Stimulated activated naive CD4-positive, alpha-beta T cell (primary cell): ENCODE measurements at regions not wholly inside any gene's neighbourhood (a gene's known extent, or its start where the extent isn't known, plus 50 kb on each side); places are given as distances from the start of the nearest gene placed in this dataset.

Experiments
- DNase-seq, 6 experiments: peaks; one replicate each; lab custom pipeline; 2025; lab: John Stamatoyannopoulos, UW

DNA sequence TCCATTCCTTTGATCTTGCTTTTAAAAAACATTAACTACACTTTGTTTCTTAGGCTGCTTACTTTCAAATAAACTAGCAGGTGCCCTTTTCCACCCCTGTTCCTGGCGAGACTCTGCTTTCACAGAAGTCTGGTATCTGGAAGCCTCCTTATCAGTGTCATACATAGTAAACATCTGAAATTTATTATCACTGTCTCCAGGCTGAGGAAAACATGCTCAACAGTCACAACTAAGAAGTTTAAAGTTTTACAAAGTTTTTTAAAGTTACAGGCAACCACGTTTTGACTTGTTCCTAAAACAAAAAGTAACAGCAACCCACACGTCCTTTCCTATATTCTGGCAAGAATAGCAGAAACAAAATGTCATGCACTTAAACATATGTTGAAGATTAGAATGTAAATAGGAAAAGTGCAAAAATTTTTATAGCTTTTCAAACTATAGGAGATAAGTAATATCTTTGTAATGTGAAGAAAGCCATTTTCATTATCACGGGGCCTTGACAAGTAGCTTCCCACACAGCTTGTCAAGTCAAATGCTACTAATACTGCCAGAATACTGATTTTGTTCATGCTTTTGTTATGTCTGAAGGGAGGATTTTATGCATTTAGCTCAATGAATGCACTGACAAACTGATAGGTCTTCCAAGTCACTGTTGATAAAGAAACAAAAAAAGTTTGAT, 275.2 kb upstream of the KCNMB2 start:
- no peak for DNase-seq

GRCh38 chr3:178263236-178263916, 272.9 kb upstream of the KCNMB2 start:
- no peak for DNase-seq

- no peak for DNase-seq
Observed at GRCh38 chr3:178267158-178267844, 268.9 kb upstream of the KCNMB2 start.

- no peak for DNase-seq
Observed at GRCh38 chr3:178270838-178271237, 265.4 kb upstream of the KCNMB2 start.

DNA sequence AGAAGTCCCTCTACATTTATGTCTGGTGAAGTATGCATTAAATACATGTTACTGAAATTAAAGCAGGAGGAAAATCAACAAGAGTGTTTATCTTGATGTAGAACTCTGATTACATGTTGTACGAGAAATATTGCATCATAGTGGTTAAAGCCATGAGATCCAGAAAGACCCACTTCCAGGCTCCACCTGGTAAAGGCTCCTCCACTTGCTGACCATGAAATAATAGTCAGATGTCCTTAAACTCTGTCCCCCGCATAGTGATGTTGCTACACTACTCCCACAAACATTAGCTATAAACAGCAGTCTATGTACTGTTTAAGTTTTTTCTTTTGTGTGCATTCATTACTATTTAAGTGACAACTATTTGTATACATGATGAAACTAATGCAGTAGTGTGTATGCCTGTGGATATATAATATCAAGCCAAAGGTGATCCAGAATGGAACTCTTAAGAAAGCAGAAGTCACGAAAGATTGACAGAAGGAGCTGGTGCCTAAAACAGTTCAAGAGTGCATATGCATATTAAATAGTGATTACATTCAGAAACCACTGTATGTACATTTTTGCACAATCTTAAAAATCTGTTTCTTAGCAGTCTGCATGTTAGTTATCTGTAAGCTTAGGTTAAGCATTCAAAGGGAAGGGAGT, 264.4 kb upstream of the KCNMB2 start:
- no peak for DNase-seq

DNA sequence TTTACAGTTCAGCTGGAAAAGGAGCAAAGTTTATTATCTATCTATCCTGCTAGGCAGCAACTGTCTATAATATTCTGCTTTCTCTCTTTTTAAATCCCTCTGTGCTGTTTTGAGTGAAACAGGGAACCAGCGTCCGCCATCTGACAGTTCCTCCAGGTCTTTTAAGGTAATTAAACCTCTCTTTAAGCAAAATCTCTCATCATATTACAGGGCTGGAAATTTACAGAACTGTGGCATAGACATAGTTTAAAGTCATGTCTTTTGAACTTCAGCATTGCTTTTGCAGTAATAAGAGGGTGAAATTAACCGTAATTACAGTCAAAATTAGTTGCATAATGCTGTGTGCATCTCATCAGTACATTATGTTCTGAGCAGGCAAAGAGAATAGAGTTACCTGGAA, 263.4 kb upstream of the KCNMB2 start:
- no peak for DNase-seq

GRCh38 chr3:178274711-178275110, 261.5 kb upstream of the KCNMB2 start:
- no peak for DNase-seq

GRCh38 chr3:178275311-178275710, 260.9 kb upstream of the KCNMB2 start:
- no peak for DNase-seq

DNA sequence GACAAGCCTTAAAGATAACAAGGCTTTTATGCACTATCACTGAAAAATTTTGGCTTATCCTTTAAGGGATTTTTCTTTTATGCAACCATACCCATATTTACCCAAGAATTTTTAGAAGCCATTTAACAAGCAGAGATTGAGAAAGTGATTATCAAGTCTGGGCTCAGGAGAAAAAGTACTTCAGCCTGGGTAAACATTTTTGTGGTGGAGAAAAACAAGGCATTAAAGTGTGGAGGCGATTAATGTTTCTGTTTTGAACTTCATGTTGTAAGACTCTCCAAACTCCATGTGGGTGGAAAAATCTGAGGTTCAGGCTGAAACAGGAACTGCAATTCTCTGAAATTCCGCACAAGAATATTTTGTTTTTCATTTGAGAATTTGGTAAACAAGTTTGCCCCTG, 260.4 kb upstream of the KCNMB2 start:
- DNase-seq = no peak

DNA sequence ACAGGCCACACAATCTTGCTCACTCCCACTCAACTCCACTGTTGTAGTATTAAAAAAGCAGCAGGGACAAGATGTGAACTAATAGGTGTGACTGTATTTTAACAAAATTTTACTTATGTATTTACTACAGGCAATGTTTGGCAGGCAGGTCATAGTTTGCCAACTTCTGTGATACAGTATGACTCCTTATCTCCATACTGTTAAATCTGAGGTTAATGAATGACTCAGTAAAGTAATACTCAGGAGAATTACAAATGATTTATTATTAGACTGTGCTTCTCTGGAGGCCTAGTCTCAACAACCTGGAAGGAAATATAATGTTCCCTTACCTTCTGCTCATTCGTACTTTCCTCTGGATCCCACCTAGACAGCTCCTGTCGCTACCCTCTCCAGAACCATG, 258.6 kb upstream of the KCNMB2 start:
- DNase-seq = no peak

DNA sequence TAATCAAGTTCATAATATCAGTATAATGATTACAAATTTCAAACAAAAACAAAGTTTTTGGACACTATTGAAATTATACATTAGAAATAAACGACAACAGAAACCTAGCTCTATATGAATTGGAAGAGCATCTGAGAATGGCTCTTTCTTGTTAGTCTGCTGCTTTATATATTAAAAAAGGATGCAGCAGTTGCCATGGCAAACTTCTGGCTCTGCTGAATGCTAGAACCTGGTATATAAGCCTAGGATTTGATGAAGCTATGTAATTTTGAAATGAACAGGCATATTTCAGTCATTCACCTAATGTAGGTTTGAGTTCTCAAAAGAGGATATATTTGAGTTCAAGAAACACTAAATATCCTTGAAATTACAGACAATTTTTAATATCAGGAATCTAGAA, 252.7 kb upstream of the KCNMB2 start:
- no peak for DNase-seq

GRCh38 chr3:178284181-178284580, 252.1 kb upstream of the KCNMB2 start:
- DNase-seq = no peak

DNA sequence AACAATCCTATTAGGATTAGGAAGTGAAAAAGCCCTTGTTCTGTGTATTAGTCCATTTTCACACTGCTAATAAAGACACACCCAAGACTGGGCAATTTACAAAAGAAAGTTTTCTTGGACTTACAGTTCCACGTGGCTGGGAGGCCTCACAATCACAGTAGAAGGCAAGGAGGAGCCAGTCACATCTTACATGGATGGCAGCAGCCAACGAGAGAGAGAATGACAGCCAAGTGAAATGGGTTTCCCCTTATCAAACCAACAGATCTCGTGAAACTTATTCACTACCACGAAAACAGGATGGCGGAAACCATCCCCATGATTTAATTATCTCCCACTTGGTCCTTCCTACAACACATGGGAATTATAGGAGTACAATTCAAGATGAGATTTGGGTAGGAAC, 248.2 kb upstream of the KCNMB2 start:
- DNase-seq = no peak

- no peak for DNase-seq
Observed at GRCh38 chr3:178289544-178290160, 246.6 kb upstream of the KCNMB2 start.

DNA sequence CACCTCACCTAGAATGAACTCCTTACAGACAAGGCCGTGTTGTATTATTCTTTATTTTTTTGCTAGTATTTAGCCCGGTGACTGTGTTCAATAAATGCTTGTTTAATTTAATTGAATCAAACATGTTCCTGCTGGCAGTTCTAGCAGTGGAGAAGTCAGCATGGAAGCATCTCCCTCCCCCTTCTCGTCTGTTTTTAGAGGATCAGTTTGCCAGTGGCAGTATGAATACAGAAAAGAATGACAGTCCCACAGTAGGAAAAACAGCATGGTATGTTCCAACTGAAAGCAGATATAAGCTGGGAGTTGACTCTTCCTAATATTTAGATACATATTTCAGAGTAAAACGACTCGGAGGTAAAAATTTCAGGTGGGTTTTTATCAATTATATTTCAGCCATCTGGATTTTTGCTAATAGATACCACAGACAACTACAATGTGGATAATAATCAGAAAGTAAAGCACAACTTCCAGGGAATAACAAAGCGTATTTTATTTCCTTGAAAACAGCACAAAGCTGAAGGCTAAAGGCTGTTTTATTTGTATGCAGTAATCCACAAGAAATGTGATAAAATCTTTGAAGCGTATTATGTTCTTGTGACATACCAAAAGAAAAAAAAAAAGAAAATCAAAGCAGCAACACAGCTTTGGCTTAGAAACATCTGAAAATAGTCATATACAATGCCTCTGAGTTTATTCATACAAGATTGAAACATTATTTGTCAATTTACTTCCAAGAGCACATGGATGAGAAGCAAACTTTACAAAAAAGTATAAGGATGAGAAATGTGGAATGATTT, 244.5 kb upstream of the KCNMB2 start:
- no peak for DNase-seq

GRCh38 chr3:178295292-178295912, 240.8 kb upstream of the KCNMB2 start:
- no peak for DNase-seq

DNA sequence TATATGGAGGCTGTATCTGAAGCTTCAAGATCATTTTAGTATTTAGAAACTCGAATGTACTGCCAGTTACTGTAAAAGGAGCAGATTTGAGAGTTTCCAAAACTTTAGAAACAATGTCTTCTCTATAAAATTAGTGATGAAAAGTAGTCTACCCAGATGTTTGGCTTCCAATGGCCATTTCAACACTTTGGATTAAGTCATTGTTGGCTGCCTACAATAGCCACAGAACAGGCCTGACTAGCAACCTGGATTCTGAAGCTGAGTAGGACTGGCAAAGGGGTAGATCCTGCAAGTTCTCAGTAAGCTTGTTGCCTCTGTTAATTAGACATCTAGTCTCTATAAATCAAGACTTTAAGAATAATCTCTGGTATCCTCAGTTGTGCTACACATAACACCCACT, 239.0 kb upstream of the KCNMB2 start:
- no peak for DNase-seq

DNA sequence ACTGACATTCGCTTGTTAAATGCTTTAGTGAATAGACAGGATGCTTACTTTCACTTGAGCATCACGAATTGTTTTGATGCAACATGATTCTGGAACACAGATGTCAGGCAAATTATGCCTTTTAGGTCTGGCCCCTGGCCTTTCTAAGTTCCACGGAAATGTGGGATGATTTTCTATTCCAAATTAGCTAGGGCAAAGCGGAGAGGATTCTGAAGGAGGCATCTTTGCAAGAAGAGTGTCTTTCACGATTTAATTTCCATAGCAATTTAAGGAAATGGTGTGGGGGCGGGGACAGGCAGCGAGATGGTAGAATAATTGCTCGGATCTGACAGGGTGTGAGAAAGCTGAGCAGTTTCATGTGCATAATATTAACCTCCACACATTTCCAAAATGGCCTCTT, 238.5 kb upstream of the KCNMB2 start:
- no peak for DNase-seq

DNA sequence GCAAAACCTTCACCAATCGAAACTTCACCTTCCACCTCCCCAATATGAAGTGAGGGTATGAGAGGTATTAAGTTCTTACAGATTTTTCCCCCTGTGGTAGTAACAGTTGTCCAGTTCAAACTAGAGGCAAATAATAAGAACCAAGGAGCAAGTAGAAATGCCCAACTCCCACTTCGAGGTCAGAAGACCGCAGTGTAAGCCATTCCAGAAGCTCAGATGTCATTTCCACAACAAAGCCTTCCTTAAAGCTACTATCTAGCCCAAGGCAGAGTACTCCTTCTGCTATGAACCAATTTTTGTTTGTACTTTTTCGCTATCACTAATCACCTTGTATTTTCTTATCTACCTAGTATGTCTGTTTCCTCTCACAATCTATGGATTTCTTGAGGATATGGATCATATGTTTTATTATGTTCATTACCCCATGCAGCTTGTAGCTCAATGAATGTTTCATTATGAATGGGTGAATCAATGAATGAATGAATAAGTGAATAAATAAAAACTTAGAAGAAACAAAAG, 235.7 kb upstream of the KCNMB2 start:
- no peak for DNase-seq

DNA sequence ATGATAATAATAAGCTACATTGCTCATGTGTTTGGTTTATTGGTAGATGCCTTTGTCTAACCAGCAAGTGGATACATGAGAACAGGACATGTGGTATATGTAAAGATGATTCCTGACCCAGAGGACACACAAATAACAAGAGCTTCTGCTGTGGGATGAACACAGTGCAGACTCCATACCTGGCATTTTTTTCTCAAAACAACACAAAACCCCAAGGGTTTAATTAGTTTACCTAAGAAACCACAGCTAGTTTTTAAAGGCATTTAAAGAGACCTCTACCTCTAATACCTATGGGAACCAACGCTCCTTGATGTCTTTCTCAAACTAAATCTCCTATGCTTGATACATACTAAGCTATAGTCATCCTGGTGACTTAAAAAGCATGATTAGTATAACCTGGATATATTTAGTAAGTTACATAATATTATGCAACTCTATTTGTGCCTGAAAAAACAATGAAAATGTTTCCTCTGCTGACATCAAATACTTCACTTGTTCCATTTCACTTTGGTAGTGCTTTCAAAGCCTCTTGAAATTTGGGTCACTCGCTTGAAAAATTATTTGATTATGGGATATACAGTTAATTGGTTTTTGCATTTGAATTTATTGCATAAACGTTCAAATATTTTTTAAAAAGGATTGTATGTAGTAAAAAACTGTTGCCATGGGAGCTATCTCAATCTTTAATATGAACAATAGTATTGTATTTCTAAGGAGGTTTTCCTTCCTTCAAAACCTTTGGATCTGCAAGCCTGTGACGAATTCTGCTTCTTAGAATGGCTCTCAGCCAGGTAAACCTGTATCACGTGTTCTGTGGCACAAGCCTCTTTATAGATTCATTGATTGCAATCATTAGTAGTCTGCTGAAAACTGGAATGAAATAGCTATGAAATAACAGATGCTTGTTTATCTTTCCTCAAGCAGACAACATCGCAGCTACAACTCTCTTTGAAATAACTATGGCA, 233.0 kb upstream of the KCNMB2 start:
- DNase-seq = no peak
